ENCODE measurements at regions not wholly inside any gene's neighbourhood (a gene's known extent, or its start where the extent isn't known, plus 50 kb on each side); places are given as distances from the start of the nearest gene placed in this dataset.
"Not testable (repeated sequence)": the region's sequence is repeated elsewhere in the genome, so short reads cannot be mapped to it uniquely, and the experiment has no call there.

- intact Hi-C loops (cut with DNase I; ENCODE audit: low total_unique reads): no loop called here
- Histone ChIP-seq H3K4me3 (no peak overlapping the region), H3K4me1 (peaks cover 0 to 3% (median 0%) of the 10 kb centered on the region in 4 donors), H3K27ac (no peak overlapping the region), H3K36me3 (no peaks in the 10 kb centered on the region), H3K27me3 (no peaks in the 10 kb centered on the region), H3K9me3 (no peaks in the 10 kb centered on the region)
- no peak for TF ChIP-seq CTCF (IDR thresholded peaks at IDR 0.05)
- no peak for DNase-seq
Observed at GRCh38 chr3:20648921-20649381, 462.9 kb upstream of the SGO1 start.

- peaks cover 0 to 3% (median 0%) of the 10 kb centered on the region in 4 donors for H3K4me1 ChIP-seq
Observed at GRCh38 chr3:20648294-20648693, 462.3 kb upstream of the SGO1 start.

DNA sequence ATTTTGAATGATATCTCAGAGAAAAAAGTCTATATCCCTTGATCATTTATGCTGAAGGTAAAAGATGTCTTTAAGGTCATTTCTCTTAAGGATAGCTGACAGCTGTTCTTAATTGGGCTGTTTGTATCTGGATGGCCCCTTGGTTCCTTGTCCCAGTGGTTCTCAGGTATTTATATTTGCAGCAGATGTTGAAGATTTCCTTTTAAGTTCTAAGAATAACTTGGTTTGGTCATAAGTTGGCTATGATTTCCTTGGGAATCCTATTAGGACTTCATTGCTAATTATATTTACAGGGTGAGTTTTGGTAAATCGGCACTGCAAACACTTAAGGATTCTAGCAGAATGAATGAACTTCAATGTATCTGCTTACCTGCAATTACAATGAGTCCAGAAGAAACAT is 460.4 kb upstream of the SGO1 start:
- H3K27me3 ChIP-seq: no peaks in the 10 kb centered on the region
- no peak for TF ChIP-seq CTCF (IDR thresholded peaks at IDR 0.05)
- H3K4me3 ChIP-seq: no peak overlapping the region
- no peak for DNase-seq
- no peaks in the 10 kb centered on the region for H3K9me3 ChIP-seq
- intact Hi-C loops (cut with DNase I; ENCODE audit: low total_unique reads): no loop called here
- H3K4me1 ChIP-seq: peaks cover 0 to 3% (median 0%) of the 10 kb centered on the region in 4 donors
- no peak overlapping the region for H3K27ac ChIP-seq
- no peaks in the 10 kb centered on the region for H3K36me3 ChIP-seq

More at GRCh38 chr3:20648294-20648693, 462.3 kb upstream of the SGO1 start:
- no peak overlapping the region for H3K27ac ChIP-seq
- H3K27me3 ChIP-seq: no peaks in the 10 kb centered on the region
- TF ChIP-seq CTCF (IDR thresholded peaks at IDR 0.05): no peak
- H3K36me3 ChIP-seq: no peaks in the 10 kb centered on the region
- H3K9me3 ChIP-seq: no peaks in the 10 kb centered on the region
- H3K4me3 ChIP-seq: no peak overlapping the region
- intact Hi-C loops (cut with DNase I; ENCODE audit: low total_unique reads): no loop called here
- DNase-seq: no peak

GRCh38 chr3:20645340-20645739 is 459.3 kb upstream of the SGO1 start:
- Histone ChIP-seq H3K9me3 (no peaks in the 10 kb centered on the region), H3K4me1 (peaks cover 0 to 3% (median 0%) of the 10 kb centered on the region in 4 donors), H3K36me3 (no peaks in the 10 kb centered on the region), H3K4me3 (no peak overlapping the region), H3K27me3 (no peaks in the 10 kb centered on the region), H3K27ac (no peak overlapping the region)
- no peak for TF ChIP-seq CTCF (IDR thresholded peaks at IDR 0.05)
- intact Hi-C loops (cut with DNase I; ENCODE audit: low total_unique reads): no loop called here
- no peak for DNase-seq

- Histone ChIP-seq H3K27ac (no peak overlapping the region), H3K27me3 (no peaks in the 10 kb centered on the region), H3K4me3 (no peak overlapping the region), H3K4me1 (no peaks in the 10 kb centered on the region), H3K9me3 (no peaks in the 10 kb centered on the region), H3K36me3 (no peaks in the 10 kb centered on the region)
- intact Hi-C loops (cut with DNase I; ENCODE audit: low total_unique reads): no loop called here
- DNase-seq: no peak
- TF ChIP-seq CTCF (IDR thresholded peaks at IDR 0.05): no peak
Observed at GRCh38 chr3:20637729-20638128, 451.7 kb upstream of the SGO1 start.

GRCh38 chr3:20622304-20622703 is 436.3 kb upstream of the SGO1 start:
- TF ChIP-seq CTCF (IDR thresholded peaks at IDR 0.05): peak in 1 of 2 experiments; percentile 11
- Histone ChIP-seq H3K36me3 (no peaks in the 10 kb centered on the region), H3K27me3 (no peaks in the 10 kb centered on the region), H3K27ac (no peak overlapping the region), H3K9me3 (peaks cover 0 to 5% (median 0%) of the 10 kb centered on the region in 3 donors), H3K4me1 (peaks cover 0 to 3% (median 0%) of the 10 kb centered on the region in 4 donors), H3K4me3 (no peak overlapping the region)
- intact Hi-C loops (cut with DNase I; ENCODE audit: low total_unique reads): no loop called here
- no peak for DNase-seq

GRCh38 chr3:20618621-20619020 is 432.6 kb upstream of the SGO1 start:
- H3K4me1 ChIP-seq; H3K27ac ChIP-seq; DNase-seq; intact Hi-C loops (cut with DNase I; ENCODE audit: low total_unique reads); H3K4me3 ChIP-seq; H3K36me3 ChIP-seq; H3K27me3 ChIP-seq: not testable (repeated sequence)
- H3K9me3 ChIP-seq: peaks cover 0 to 15% (median 13%) of the 10 kb centered on the region in 3 donors

DNA sequence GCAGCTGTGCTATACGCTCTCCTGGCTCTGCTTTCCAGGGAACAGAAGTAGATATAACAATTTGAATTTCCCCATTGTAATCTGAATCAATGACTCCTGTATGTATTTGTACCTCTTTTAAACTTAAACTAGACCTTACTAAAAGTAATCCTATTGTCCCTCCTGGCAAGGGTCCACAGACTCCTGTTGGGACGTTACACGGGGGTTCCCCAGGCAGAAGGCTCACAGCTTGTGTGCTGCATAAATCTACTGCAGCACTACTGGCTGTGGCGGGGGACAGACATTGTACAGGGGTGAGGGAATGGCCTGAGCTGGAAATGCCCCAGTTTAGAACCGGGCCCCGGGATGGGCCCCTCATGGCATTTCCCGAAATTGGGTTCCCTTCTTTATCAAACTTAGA is 432.2 kb upstream of the SGO1 start:
- H3K27ac ChIP-seq; H3K4me3 ChIP-seq; H3K36me3 ChIP-seq; intact Hi-C loops (cut with DNase I; ENCODE audit: low total_unique reads); H3K4me1 ChIP-seq; DNase-seq; H3K27me3 ChIP-seq: not testable (repeated sequence)
- H3K9me3 ChIP-seq: peaks cover 0 to 18% (median 15%) of the 10 kb centered on the region in 3 donors

Data from tibial artery (tissue), 4 donors.